Mesothelial cell of epicardium (in vitro differentiated cells): ENCODE measurements at regions not wholly inside any gene's neighbourhood (a gene's known extent, or its start where the extent isn't known, plus 50 kb on each side); places are given as distances from the start of the nearest gene placed in this dataset.

Source experiments
- DNase-seq, 2 experiments: peaks; one replicate each; pipeline ENCODE4 v3.0.0; 2021; ENCODE audit warnings: low spot score in 2 of 2; ENCODE audit not compliant: unreplicated experiment in 2 of 2
- H3K27ac Mint-ChIP-seq: 2 replicates; pipeline ENCODE4 v1.8.0; 2021; ENCODE audit warnings: mixed read lengths
- H3K27me3 Mint-ChIP-seq: 2 replicates; pipeline ENCODE4 v1.8.0; 2021; ENCODE audit warnings: low read depth, mixed read lengths
- H3K36me3 Mint-ChIP-seq: 2 replicates; pipeline ENCODE4 v1.8.0; 2021; ENCODE audit warnings: mixed read lengths
- H3K4me1 Mint-ChIP-seq: 2 replicates; pipeline ENCODE4 v1.8.0; 2021; ENCODE audit warnings: mixed read lengths
- H3K4me3 Mint-ChIP-seq: 2 replicates; pipeline ENCODE4 v1.8.0; 2021; ENCODE audit warnings: mild to moderate bottlenecking, moderate library complexity, mixed read lengths
- H3K9me3 Mint-ChIP-seq: 2 replicates; pipeline ENCODE4 v1.8.0; 2021; ENCODE audit warnings: mixed read lengths
- CTCF ChIP-seq: fragments of 200-600 bp; sonication (generic); IDR thresholded peaks from one replicate; pipeline ENCODE4 v1.5.0; 2021; ENCODE audit warnings: antibody characterized with exemption; ENCODE audit not compliant: unreplicated experiment

- no peak overlapping the region for H3K27ac Mint-ChIP-seq
- H3K36me3 Mint-ChIP-seq: no peaks in the 10 kb centered on the region
- no peaks in the 10 kb centered on the region for H3K9me3 Mint-ChIP-seq
- peaks cover 19% of the 10 kb centered on the region for H3K4me1 Mint-ChIP-seq
- no peak for DNase-seq
- no peak overlapping the region for H3K4me3 Mint-ChIP-seq
- no peak for TF ChIP-seq CTCF
- no peaks in the 10 kb centered on the region for H3K27me3 Mint-ChIP-seq
Measured at GRCh38 chr7:106606120-106606519, 54.8 kb downstream of the CCDC71L start.

- no peak for DNase-seq
Measured at GRCh38 chr7:106604971-106605370, 56.0 kb downstream of the CCDC71L start.

GRCh38 chr7:106604303-106604924, 56.5 kb downstream of the CCDC71L start:
- no peak for DNase-seq
- no peak for TF ChIP-seq CTCF
- Mint-ChIP-seq H3K27me3 (no peaks in the 10 kb centered on the region), H3K4me3 (no peak overlapping the region), H3K9me3 (no peaks in the 10 kb centered on the region), H3K4me1 (peaks cover 10% of the 10 kb centered on the region), H3K27ac (no peak overlapping the region), H3K36me3 (no peaks in the 10 kb centered on the region)

More at GRCh38 chr7:106604971-106605370, 56.0 kb downstream of the CCDC71L start:
- Mint-ChIP-seq H3K27me3 (no peaks in the 10 kb centered on the region), H3K9me3 (no peaks in the 10 kb centered on the region), H3K27ac (no peak overlapping the region), H3K36me3 (no peaks in the 10 kb centered on the region), H3K4me1 (peaks cover 10% of the 10 kb centered on the region), H3K4me3 (no peak overlapping the region)
- no peak for TF ChIP-seq CTCF

- TF ChIP-seq CTCF: no peak
- no peaks in the 10 kb centered on the region for H3K4me1 Mint-ChIP-seq
- H3K27me3 Mint-ChIP-seq: no peaks in the 10 kb centered on the region
- DNase-seq: no peak
- no peaks in the 10 kb centered on the region for H3K36me3 Mint-ChIP-seq
- no peak overlapping the region for H3K27ac Mint-ChIP-seq
- no peak overlapping the region for H3K4me3 Mint-ChIP-seq
- H3K9me3 Mint-ChIP-seq: no peaks in the 10 kb centered on the region
Measured at GRCh38 chr7:106603346-106603745, 57.6 kb downstream of the CCDC71L start.

- Mint-ChIP-seq H3K4me1 (no peaks in the 10 kb centered on the region), H3K9me3 (no peaks in the 10 kb centered on the region), H3K27me3 (no peaks in the 10 kb centered on the region), H3K4me3 (no peak overlapping the region), H3K36me3 (no peaks in the 10 kb centered on the region), H3K27ac (no peak overlapping the region)
- TF ChIP-seq CTCF: no peak
- no peak for DNase-seq
Measured at GRCh38 chr7:106602062-106602461, 58.9 kb downstream of the CCDC71L start.
